GM18870 (cell line): ENCODE measurements at regions not wholly inside any gene's neighbourhood (a gene's known extent, or its start where the extent isn't known, plus 50 kb on each side); places are given as distances from the start of the nearest gene placed in this dataset.
A peak's percentile ranks its signal among the peaks of the same experiment; 100 is the strongest.

Source experiments
- ATAC-seq: cut with Tn5 transposase; IDR thresholded peaks from one replicate; pipeline ENCODE4 v1.9.1; 2021; ENCODE audit warnings: moderate library complexity; ENCODE audit not compliant: unreplicated experiment

- ATAC-seq: peak; percentile 92
Observed at GRCh38 chr6:20023549-20024315, 186.6 kb downstream of the ID4 start.

- peak; percentile 8 for ATAC-seq
Observed at GRCh38 chr6:20024316-20024673, 187.1 kb downstream of the ID4 start.

GRCh38 chr6:20024978-20025377 lies 187.3 kb downstream of the MBOAT1 start:
- ATAC-seq: no peak

GRCh38 chr6:20025681-20026080 lies 186.6 kb downstream of the MBOAT1 start:
- no peak for ATAC-seq

GRCh38 chr6:20028143-20028542 lies 184.1 kb downstream of the MBOAT1 start:
- no peak for ATAC-seq

GRCh38 chr6:20028562-20028961 lies 183.7 kb downstream of the MBOAT1 start:
- ATAC-seq: no peak

GRCh38 chr6:20029979-20030378 lies 182.3 kb downstream of the MBOAT1 start:
- no peak for ATAC-seq

- ATAC-seq: no peak
Observed at GRCh38 chr6:20031342-20031741, 180.9 kb downstream of the MBOAT1 start.

- ATAC-seq: no peak
Observed at GRCh38 chr6:20033697-20034407, 178.4 kb downstream of the MBOAT1 start.

- ATAC-seq: no peak
Observed at GRCh38 chr6:20034408-20034769, 177.9 kb downstream of the MBOAT1 start.

GRCh38 chr6:20036141-20036677 lies 176.1 kb downstream of the MBOAT1 start:
- no peak for ATAC-seq

- no peak for ATAC-seq
Observed at GRCh38 chr6:20038410-20039204, 173.7 kb downstream of the MBOAT1 start.

- no peak for ATAC-seq
Observed at GRCh38 chr6:20044883-20045282, 167.4 kb downstream of the MBOAT1 start.
